ENCODE measurements at regions not wholly inside any gene's neighbourhood (a gene's known extent, or its start where the extent isn't known, plus 50 kb on each side); places are given as distances from the start of the nearest gene placed in this dataset.

DNA sequence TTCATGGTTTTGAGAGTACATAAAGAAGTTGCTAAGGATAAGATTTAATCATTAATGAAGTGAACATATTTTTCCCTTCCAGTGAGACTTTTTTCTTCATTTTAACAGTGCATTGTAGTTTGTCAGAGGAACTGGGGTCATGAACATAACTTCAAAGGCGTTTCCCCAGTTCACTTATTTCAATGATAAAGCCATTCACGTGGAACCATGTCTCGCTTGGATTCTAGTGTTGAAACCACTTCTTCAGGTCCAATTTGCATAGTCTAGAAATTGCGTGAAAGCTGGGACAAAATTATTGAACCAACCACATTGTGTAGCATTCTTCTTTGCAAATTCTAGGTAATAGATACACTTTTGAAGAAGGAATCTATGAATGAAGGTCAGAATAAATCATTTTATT is 197.0 kb downstream of the CLIC5 start:
- Histone ChIP-seq H3K4me1 (no peaks in the 10 kb centered on the region), H3K36me3 (no peaks in the 10 kb centered on the region), H3K9me3 (no peaks in the 10 kb centered on the region), H3K27me3 (no peaks in the 10 kb centered on the region), H3K4me3 (no peak overlapping the region), H3K27ac (no peak overlapping the region)
- TF ChIP-seq, protein P1, sequence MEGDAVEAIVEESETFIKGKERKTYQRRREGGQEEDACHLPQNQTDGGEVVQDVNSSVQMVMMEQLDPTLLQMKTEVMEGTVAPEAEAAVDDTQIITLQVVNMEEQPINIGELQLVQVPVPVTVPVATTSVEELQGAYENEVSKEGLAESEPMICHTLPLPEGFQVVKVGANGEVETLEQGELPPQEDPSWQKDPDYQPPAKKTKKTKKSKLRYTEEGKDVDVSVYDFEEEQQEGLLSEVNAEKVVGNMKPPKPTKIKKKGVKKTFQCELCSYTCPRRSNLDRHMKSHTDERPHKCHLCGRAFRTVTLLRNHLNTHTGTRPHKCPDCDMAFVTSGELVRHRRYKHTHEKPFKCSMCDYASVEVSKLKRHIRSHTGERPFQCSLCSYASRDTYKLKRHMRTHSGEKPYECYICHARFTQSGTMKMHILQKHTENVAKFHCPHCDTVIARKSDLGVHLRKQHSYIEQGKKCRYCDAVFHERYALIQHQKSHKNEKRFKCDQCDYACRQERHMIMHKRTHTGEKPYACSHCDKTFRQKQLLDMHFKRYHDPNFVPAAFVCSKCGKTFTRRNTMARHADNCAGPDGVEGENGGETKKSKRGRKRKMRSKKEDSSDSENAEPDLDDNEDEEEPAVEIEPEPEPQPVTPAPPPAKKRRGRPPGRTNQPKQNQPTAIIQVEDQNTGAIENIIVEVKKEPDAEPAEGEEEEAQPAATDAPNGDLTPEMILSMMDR (IDR thresholded peaks at IDR 0.05), result no peak
- FAIRE-seq (no peak), DNase-seq (no peak), ATAC-seq (no peak)
- intact Hi-C loops (cut with DNase I), result no loop called here
- 62 to 74% methylated on average over 4 of the region's 4 CpGs for WGBS, 2 donors

DNA sequence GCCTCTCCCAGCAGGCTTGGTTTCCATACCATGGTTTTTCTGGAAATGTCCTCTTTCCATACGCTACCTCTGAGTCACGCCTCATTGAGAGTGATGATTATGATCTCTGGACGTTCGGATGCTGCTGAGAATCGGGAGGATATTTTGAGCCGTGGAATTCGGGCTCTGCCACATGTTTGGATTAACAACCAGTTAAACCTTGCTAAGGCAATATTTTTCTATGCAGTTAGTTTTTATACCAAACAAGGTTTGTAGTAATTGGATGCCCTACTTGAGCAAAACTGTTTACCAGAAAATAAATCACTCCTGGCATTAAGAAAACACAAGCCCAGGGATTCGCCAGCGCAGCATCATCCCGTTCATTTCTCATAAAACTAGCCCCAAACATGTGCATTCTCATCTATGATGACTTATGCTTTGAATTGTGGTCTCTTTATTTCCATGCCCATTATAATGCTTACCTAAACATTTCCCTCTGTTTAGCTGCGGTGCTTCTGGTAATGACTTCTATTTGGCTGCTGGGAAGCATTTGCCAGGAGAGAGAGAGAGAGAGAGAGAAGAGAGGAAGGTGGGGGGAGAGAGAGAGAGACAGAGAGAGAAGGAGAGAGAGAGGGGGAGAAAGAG is 198.9 kb downstream of the CLIC5 start:
- WGBS, 2 donors, result 73 to 84% methylated on average over 11 of the region's 11 CpGs
- no peaks in the 10 kb centered on the region for H3K4me1 ChIP-seq
- FAIRE-seq (no peak), ATAC-seq (no peak), DNase-seq (no peak)
- H3K27me3 ChIP-seq, result no peaks in the 10 kb centered on the region
- intact Hi-C loops (cut with DNase I), result no loop called here
- H3K36me3 ChIP-seq, result no peaks in the 10 kb centered on the region
- H3K27ac ChIP-seq, result no peak overlapping the region
- TF ChIP-seq, protein P1 (IDR thresholded peaks at IDR 0.05), result no peak
- no peaks in the 10 kb centered on the region for H3K9me3 ChIP-seq
- H3K4me3 ChIP-seq, result no peak overlapping the region

DNA sequence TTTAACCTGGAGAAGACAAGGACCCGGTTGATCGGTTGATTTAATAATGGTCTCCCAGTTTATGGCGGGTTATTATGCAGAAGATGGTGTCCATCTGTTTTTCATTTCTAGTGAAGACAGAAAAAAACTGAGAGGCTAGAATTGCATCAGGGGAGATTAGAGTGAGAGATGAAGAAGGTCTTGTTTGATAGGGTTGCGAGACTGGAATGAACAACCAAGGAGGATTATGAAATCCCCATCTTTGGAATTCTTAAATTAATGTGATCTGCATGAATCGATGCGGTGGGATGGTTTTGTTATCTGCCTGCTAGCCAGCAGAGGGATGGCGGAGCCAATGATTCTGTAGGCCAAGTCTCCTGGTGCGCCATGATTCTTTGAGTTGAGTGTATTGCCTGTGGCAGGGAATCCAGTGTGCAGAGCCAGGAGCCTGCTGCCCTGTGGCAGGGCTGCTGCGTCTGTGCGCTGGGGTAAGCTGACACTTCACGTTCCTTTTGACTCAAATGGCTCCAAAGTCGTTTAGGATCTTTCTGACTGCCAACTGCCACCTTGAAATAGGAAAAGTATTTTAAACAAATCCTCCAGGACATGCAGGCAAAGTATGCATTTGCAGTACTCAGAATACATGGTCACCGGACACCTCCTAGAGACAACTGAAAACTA is 200.1 kb downstream of the CLIC5 start:
- Histone ChIP-seq H3K9me3 (no peaks in the 10 kb centered on the region), H3K4me1 (no peaks in the 10 kb centered on the region), H3K27me3 (no peaks in the 10 kb centered on the region), H3K27ac (no peak overlapping the region), H3K4me3 (no peak overlapping the region), H3K36me3 (no peaks in the 10 kb centered on the region)
- 79 to 86% methylated on average over 13 of the region's 13 CpGs for WGBS, 2 donors
- intact Hi-C loops (cut with DNase I), result no loop called here
- TF ChIP-seq, protein P1 (IDR thresholded peaks at IDR 0.05), result no peak
- ATAC-seq (no peak), DNase-seq (no peak), FAIRE-seq (no peak)

DNA sequence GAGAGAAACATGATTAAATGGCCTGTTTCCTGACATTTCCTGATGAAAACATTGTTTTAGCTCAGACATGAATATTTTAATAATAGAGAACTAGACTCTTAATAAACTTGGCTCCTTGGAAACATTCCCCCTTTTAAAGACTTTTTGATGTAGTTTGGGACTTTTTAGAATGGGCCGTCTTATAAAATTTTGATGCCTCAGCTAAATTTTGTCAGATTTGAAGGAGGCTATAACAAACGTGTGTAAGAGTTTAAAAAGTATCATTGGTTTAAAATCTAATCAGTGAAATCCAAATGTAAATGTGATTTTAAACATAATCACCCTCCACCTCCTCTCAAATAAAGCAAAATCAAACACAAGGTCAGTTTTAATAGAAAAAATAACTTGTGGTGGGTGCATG is 200.9 kb downstream of the CLIC5 start:
- FAIRE-seq, result no peak
- H3K4me1 ChIP-seq, result no peaks in the 10 kb centered on the region
- no peak for ATAC-seq
- TF ChIP-seq, protein P1 (IDR thresholded peaks at IDR 0.05), result no peak
- H3K36me3 ChIP-seq, result no peaks in the 10 kb centered on the region
- H3K27me3 ChIP-seq, result no peaks in the 10 kb centered on the region
- 63 to 72% methylated on average over 2 of the region's 2 CpGs for WGBS, 2 donors
- H3K27ac ChIP-seq, result no peak overlapping the region
- no peak for DNase-seq
- no peaks in the 10 kb centered on the region for H3K9me3 ChIP-seq
- H3K4me3 ChIP-seq, result no peak overlapping the region
- intact Hi-C loops (cut with DNase I), result no loop called here

DNA sequence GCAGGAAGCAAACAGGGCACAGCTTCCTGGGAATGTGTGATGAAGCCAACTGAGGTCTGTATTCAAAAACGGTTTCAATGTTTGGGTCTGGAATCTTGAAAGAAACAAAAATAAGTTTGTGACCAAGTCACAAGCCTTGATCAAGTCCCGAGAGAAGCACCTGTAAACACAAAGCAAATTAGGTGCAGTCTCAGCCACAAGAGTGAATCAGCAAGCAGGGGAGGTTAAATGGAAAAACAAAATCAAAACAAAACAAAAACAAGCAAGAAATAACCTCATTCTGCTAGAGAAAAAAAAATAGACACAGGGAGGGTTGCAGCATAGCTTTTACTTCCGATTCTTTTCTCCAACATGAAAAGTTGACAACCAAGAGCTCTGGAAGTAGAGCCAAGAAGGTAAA is 201.7 kb downstream of the CLIC5 start:
- WGBS, 2 donors, result 59 to 68% methylated on average over 3 of the region's 3 CpGs
- H3K36me3 ChIP-seq, result no peaks in the 10 kb centered on the region
- no peak overlapping the region for H3K27ac ChIP-seq
- ATAC-seq (no peak), FAIRE-seq (no peak), DNase-seq (no peak)
- no peaks in the 10 kb centered on the region for H3K9me3 ChIP-seq
- intact Hi-C loops (cut with DNase I), result no loop called here
- no peaks in the 10 kb centered on the region for H3K27me3 ChIP-seq
- no peaks in the 10 kb centered on the region for H3K4me1 ChIP-seq
- TF ChIP-seq, protein P1 (IDR thresholded peaks at IDR 0.05), result no peak
- H3K4me3 ChIP-seq, result no peak overlapping the region

All from pancreas (tissue), 10 donors.